IMR-90 (cell line): ENCODE measurements at regions not wholly inside any gene's neighbourhood (a gene's known extent, or its start where the extent isn't known, plus 50 kb on each side); places are given as distances from the start of the nearest gene placed in this dataset.

Source experiments
- ATAC-seq: fragments of 200-7000 bp; cut with Tn5 transposase; 2 replicates; pipeline ENCODE4 v1.9.1; 2020; ENCODE audit warnings: low read depth, mild to moderate bottlenecking, moderate library complexity
- BruUV-seq: library from RNA; stranded (reverse); fragments of 400-500 nt; replicated peaks from 2 replicates; lab custom pipeline; 2021; lab: Mats Ljungman, UMichigan
- CTCF ChIA-PET: fragments of 300-600 bp; formaldehyde crosslinking; extraction: SDS; loops from one replicate; lab custom pipeline; 2021; ENCODE audit warnings: antibody characterized with exemption; lab: Yijun Ruan, JAX
- POLR2A ChIA-PET: fragments of 300-600 bp; sonication (Branson Sonifier 250); formaldehyde crosslinking; loops from one replicate; lab custom pipeline; 2022; ENCODE audit warnings: antibody characterized with exemption; ENCODE audit not compliant: unreplicated experiment; lab: Charles Lee
- DNase-seq: peaks from one replicate; pipeline ENCODE4 v3.0.0; 2013
- H2AFZ ChIP-seq: replicated peaks from 2 replicates; pipeline ENCODE3; 2013; ENCODE audit warnings: low read length, mild to moderate bottlenecking; ENCODE audit not compliant: poor library complexity
- H2AK5ac ChIP-seq: 2 replicates; pipeline ENCODE4 v1.6.1; 2013; ENCODE audit warnings: low read depth, low read length, inconsistent platforms
- H2AK9ac ChIP-seq: replicated peaks from 2 replicates; pipeline ENCODE3; 2013; ENCODE audit warnings: mild to moderate bottlenecking, low read depth, low read length, moderate library complexity; ENCODE audit not compliant: poor library complexity
- H2BK120ac ChIP-seq: 2 replicates; pipeline ENCODE4 v1.6.1; 2013; ENCODE audit warnings: low read depth, low read length, inconsistent platforms
- H2BK15ac ChIP-seq: 3 replicates; pipeline ENCODE4 v1.6.1; 2013; ENCODE audit warnings: low read depth, low read length, inconsistent platforms
- H2BK20ac ChIP-seq: 2 replicates; pipeline ENCODE4 v1.6.1; 2013; ENCODE audit warnings: low read depth, mild to moderate bottlenecking, inconsistent platforms, low read length, moderate library complexity
- H2BK5ac ChIP-seq: 2 replicates; pipeline ENCODE4 v1.6.1; 2013; ENCODE audit warnings: mild to moderate bottlenecking, low read depth, low read length, inconsistent platforms; ENCODE audit not compliant: poor library complexity, severe bottlenecking
- H3K14ac ChIP-seq: replicated peaks from 2 replicates; pipeline ENCODE4 v1.6.1; 2013; ENCODE audit warnings: low read depth, low read length, inconsistent platforms
- H3K18ac ChIP-seq: 2 replicates; pipeline ENCODE4 v1.6.1; 2013; ENCODE audit warnings: low read depth, low read length, control low read depth
- H3K23ac ChIP-seq: 2 replicates; pipeline ENCODE4 v1.6.1; 2013; ENCODE audit warnings: low read depth, low read length, inconsistent platforms
- H3K27ac ChIP-seq: 2 replicates; pipeline ENCODE4 v1.5.1; 2013; ENCODE audit warnings: mild to moderate bottlenecking, control low read depth, low read length; ENCODE audit not compliant: insufficient read depth
- H3K27me3 ChIP-seq: 2 replicates; pipeline ENCODE4 v1.6.1; 2013; ENCODE audit warnings: low read length; ENCODE audit not compliant: control insufficient read depth, insufficient read depth
- H3K36me3 ChIP-seq: 2 replicates; pipeline ENCODE4 v1.6.1; 2013; ENCODE audit warnings: low read length, mixed read lengths; ENCODE audit not compliant: control insufficient read depth, insufficient read depth
- H3K4ac ChIP-seq: 2 replicates; pipeline ENCODE4 v1.6.1; 2013; ENCODE audit warnings: low read depth, low read length, inconsistent platforms
- H3K4me1 ChIP-seq: 2 replicates; pipeline ENCODE4 v1.6.1; 2013; ENCODE audit warnings: low read length, mixed read lengths; ENCODE audit not compliant: control insufficient read depth, insufficient read depth
- H3K4me2 ChIP-seq: 2 replicates; pipeline ENCODE4 v1.6.1; 2013; ENCODE audit warnings: low read depth, mild to moderate bottlenecking, control low read depth, low read length, moderate library complexity
- H3K4me3 ChIP-seq: 2 replicates; pipeline ENCODE4 v1.5.1; 2013; ENCODE audit warnings: low read depth, mild to moderate bottlenecking, control low read depth, low read length, moderate library complexity; ENCODE audit not compliant: insufficient read depth
- H3K56ac ChIP-seq: 2 replicates; pipeline ENCODE4 v1.6.1; 2013; ENCODE audit warnings: low read length, inconsistent platforms; ENCODE audit not compliant: insufficient read depth; ENCODE audit errors: extremely low read depth
- H3K79me1 ChIP-seq, 2 experiments: 2 replicates each; pipeline ENCODE4 v1.6.1; 2013; ENCODE audit warnings: low read length in 2 of 2, inconsistent platforms in 1 of 2, low read depth in 1 of 2
- H3K9ac ChIP-seq: 2 replicates; pipeline ENCODE4 v1.6.1; 2013; ENCODE audit warnings: low read depth, low read length, control low read depth
- H3K9me1 ChIP-seq: 2 replicates; pipeline ENCODE4 v1.6.1; 2013; ENCODE audit warnings: low read length, inconsistent platforms; ENCODE audit not compliant: insufficient read depth
- H3K9me3 ChIP-seq: 2 replicates; pipeline ENCODE4 v1.6.1; 2013; ENCODE audit warnings: low read length; ENCODE audit not compliant: control insufficient read depth, insufficient read depth
- H4K20me1 ChIP-seq: 2 replicates; pipeline ENCODE4 v1.6.1; 2013; ENCODE audit warnings: low read length, inconsistent platforms; ENCODE audit not compliant: insufficient read depth
- H4K5ac ChIP-seq: 2 replicates; pipeline ENCODE4 v1.6.1; 2013; ENCODE audit warnings: mild to moderate bottlenecking, low read depth, low read length, control low read depth
- H4K8ac ChIP-seq, 2 experiments: 2 replicates each; pipeline ENCODE4 v1.6.1; 2013; ENCODE audit warnings: low read depth in 2 of 2, low read length in 2 of 2, control low read depth in 1 of 2, inconsistent platforms in 1 of 2
- H4K91ac ChIP-seq: 2 replicates; pipeline ENCODE4 v1.6.1; 2013; ENCODE audit warnings: low read depth, low read length, inconsistent platforms; ENCODE audit not compliant: insufficient read depth
- BHLHE40 ChIP-seq: fragments of 150-350 bp; IDR thresholded peaks from 2 replicates; pipeline ENCODE4 v1.6.1; 2016; ENCODE audit warnings: mild to moderate bottlenecking, low read depth, low read length
- CHD1 ChIP-seq: IDR thresholded peaks from 2 replicates; pipeline ENCODE4 v1.6.1; 2012; ENCODE audit warnings: low read depth, low read length, improper control_type of control experiment
- ELK1 ChIP-seq: fragments of 150-350 bp; IDR thresholded peaks from 2 replicates; pipeline ENCODE4 v1.6.1; 2016; ENCODE audit warnings: low read depth, mild to moderate bottlenecking, low read length, moderate library complexity, borderline replicate concordance
- FOS ChIP-seq: fragments of 150-350 bp; IDR thresholded peaks from 2 replicates; pipeline ENCODE4 v1.6.1; 2016; ENCODE audit warnings: low read depth, low read length
- MAFK ChIP-seq: IDR thresholded peaks from 2 replicates; pipeline ENCODE4 v1.6.1; 2012; ENCODE audit warnings: low read depth, low read length, improper control_type of control experiment
- MAZ ChIP-seq: IDR thresholded peaks from 2 replicates; pipeline ENCODE4 v1.6.1; 2012; ENCODE audit warnings: low read depth, mild to moderate bottlenecking, low read length, improper control_type of control experiment, moderate library complexity, borderline replicate concordance
- MXI1 ChIP-seq: IDR thresholded peaks from 2 replicates; pipeline ENCODE4 v1.6.1; 2012; ENCODE audit warnings: low read depth, mild to moderate bottlenecking, low read length, moderate library complexity, borderline replicate concordance
- POLR2A ChIP-seq: IDR thresholded peaks from 2 replicates; pipeline ENCODE4 v1.6.1; 2012; ENCODE audit warnings: mild to moderate bottlenecking, low read depth, low read length
- RAD21 ChIP-seq: IDR thresholded peaks from 2 replicates; pipeline ENCODE4 v1.6.1; 2012; ENCODE audit warnings: low read length, improper control_type of control experiment
- RCOR1 ChIP-seq: IDR thresholded peaks from 2 replicates; pipeline ENCODE4 v1.6.1; 2012; ENCODE audit warnings: mild to moderate bottlenecking, low read length, improper control_type of control experiment; ENCODE audit not compliant: insufficient replicate concordance
- RFX5 ChIP-seq: IDR thresholded peaks from 2 replicates; pipeline ENCODE4 v1.8.0; 2012; ENCODE audit warnings: low read depth, mild to moderate bottlenecking, low read length, moderate library complexity
- SMC3 ChIP-seq: fragments of 150-350 bp; IDR thresholded peaks from 2 replicates; pipeline ENCODE4 v1.6.1; 2016; ENCODE audit warnings: low read depth, mild to moderate bottlenecking, antibody characterized with exemption, low read length, moderate library complexity
- WGBS, 2 experiments: methylation state at CpG; one replicate each; pipeline versions ENCODE4 v1.1.5 to v1.1.7; 2013; ENCODE audit warnings: missing lambda C conversion rate in 2 of 2; ENCODE audit not compliant: insufficient read length in 1 of 2; ENCODE audit errors: extremely low coverage in 2 of 2; 5-methylcytosine and 5-hydroxymethylcytosine counted together
- dilution Hi-C: fragments of 300-500 bp; cut with HindIII; formaldehyde crosslinking; loops from one replicate; pipeline ENCODE4 v1.14.3; 2018; ENCODE audit warnings: low sequenced_read_pairs; ENCODE audit not compliant: unreplicated experiment
- in situ Hi-C: fragments of 300-500 bp; cut with MboI; formaldehyde crosslinking; loops from 3 replicates; pipeline ENCODE4 v1.14.3; 2019; ENCODE audit warnings: low sequenced_read_pairs, inconsistent platforms, mixed read lengths
- intact Hi-C: fragments of 100-400 bp; cut with micrococcal nuclease; formaldehyde crosslinking; loops from 2 replicates; pipeline ENCODE4 v1.10.0; 2022

GRCh38 chr2:220985561-220985960, 586.5 kb downstream of the EPHA4 start:
- in situ Hi-C loops (no loop called here), intact Hi-C loops (no loop called here), dilution Hi-C loops (no loop called here)
- Histone ChIP-seq H3K14ac (no peak overlapping the region), H3K4me2 (no peak overlapping the region), H3K79me1 (no peaks in the 10 kb centered on the region), H2AK9ac (no peak overlapping the region), H2AFZ (no peak overlapping the region), H3K27me3 (peaks cover 7% of the 10 kb centered on the region), H2BK15ac (no peak overlapping the region), H3K23ac (no peak overlapping the region), H3K4me1 (no peaks in the 10 kb centered on the region), H3K4me3 (no peak overlapping the region), H3K27ac (no peak overlapping the region), H4K20me1 (no peaks in the 10 kb centered on the region), H4K5ac (no peak overlapping the region), H3K9ac (no peak overlapping the region), H3K4ac (no peak overlapping the region), H4K91ac (no peak overlapping the region), H4K8ac (no peak overlapping the region), H3K9me3 (no peaks in the 10 kb centered on the region), H3K36me3 (no peaks in the 10 kb centered on the region), H3K18ac (no peak overlapping the region), H2BK20ac (no peak overlapping the region), H3K9me1 (no peaks in the 10 kb centered on the region), H2AK5ac (no peak overlapping the region), H2BK5ac (no peak overlapping the region), H2BK120ac (no peak overlapping the region), H3K56ac (no peak overlapping the region)
- DNase-seq (no peak), ATAC-seq (no peak)
- CTCF ChIA-PET: no interaction called here
- WGBS, 2 experiments: no CpG with 5 or more reads among the region's 4 CpGs
- POLR2A ChIA-PET: no interaction called here
- no TSS peak for BruUV-seq
- no peak for TF ChIP-seq POLR2A
- no peak for TF ChIP-seq FOS
- TF ChIP-seq ELK1: no peak
- no peak for TF ChIP-seq BHLHE40
- TF ChIP-seq RFX5: no peak
- TF ChIP-seq SMC3: no peak
- no peak for TF ChIP-seq MXI1
- no peak for TF ChIP-seq MAFK
- TF ChIP-seq MAZ: no peak
- no peak for TF ChIP-seq CHD1
- no peak for TF ChIP-seq RAD21
- TF ChIP-seq RCOR1: no peak
